Neural crest cell (in vitro differentiated cells): ENCODE measurements at regions not wholly inside any gene's neighbourhood (a gene's known extent, or its start where the extent isn't known, plus 50 kb on each side); places are given as distances from the start of the nearest gene placed in this dataset.

ENCODE experiments used
- DNase-seq: peaks from one replicate; pipeline ENCODE4 v3.0.0; 2021; ENCODE audit warnings: low read depth, mixed read lengths, low spot score
- H3K27ac Mint-ChIP-seq: one replicate; pipeline ENCODE4 v1.8.0; 2021; ENCODE audit warnings: mild to moderate bottlenecking, mixed read lengths; ENCODE audit not compliant: unreplicated experiment
- H3K27me3 Mint-ChIP-seq: 2 replicates; pipeline ENCODE4 v1.8.0; 2021; ENCODE audit warnings: low read depth, mild to moderate bottlenecking, mixed read lengths
- H3K36me3 Mint-ChIP-seq: 2 replicates; pipeline ENCODE4 v1.8.0; 2021; ENCODE audit warnings: low read depth, mild to moderate bottlenecking, mixed read lengths
- H3K4me1 Mint-ChIP-seq: 2 replicates; pipeline ENCODE4 v1.8.0; 2021; ENCODE audit warnings: mixed read lengths
- H3K4me3 Mint-ChIP-seq: one replicate; pipeline ENCODE4 v1.8.0; 2021; ENCODE audit warnings: mild to moderate bottlenecking, mixed read lengths
- H3K9me3 Mint-ChIP-seq: 2 replicates; pipeline ENCODE4 v1.8.0; 2021; ENCODE audit warnings: mixed read lengths
- TF ChIP-seq, protein P1 (sequence below): fragments of 200-600 bp; sonication (generic); conservative IDR thresholded peaks from 2 replicates; pipeline ENCODE4 v1.5.0; 2021; ENCODE audit warnings: antibody characterized with exemption, mild to moderate bottlenecking

DNA sequence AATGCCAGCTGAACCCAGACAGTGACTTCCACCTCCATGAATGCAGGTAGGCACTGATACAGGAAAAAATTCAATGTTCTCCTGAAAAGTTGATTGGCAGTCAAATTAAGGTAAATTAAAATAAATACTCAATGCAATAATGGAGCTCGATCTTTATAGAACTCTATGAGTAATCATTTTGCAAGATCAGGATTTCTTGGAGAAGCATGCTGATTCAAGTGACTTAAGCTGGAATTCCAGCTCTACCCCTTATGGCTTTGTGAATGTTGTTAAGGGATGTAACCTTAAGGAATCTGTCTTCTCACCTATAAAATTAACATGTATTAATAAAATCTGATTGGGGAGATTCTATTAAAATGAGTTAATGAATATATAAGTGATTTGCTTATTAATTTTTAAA lies 145.1 kb downstream of the QPCT start:
- TF ChIP-seq, protein P1, sequence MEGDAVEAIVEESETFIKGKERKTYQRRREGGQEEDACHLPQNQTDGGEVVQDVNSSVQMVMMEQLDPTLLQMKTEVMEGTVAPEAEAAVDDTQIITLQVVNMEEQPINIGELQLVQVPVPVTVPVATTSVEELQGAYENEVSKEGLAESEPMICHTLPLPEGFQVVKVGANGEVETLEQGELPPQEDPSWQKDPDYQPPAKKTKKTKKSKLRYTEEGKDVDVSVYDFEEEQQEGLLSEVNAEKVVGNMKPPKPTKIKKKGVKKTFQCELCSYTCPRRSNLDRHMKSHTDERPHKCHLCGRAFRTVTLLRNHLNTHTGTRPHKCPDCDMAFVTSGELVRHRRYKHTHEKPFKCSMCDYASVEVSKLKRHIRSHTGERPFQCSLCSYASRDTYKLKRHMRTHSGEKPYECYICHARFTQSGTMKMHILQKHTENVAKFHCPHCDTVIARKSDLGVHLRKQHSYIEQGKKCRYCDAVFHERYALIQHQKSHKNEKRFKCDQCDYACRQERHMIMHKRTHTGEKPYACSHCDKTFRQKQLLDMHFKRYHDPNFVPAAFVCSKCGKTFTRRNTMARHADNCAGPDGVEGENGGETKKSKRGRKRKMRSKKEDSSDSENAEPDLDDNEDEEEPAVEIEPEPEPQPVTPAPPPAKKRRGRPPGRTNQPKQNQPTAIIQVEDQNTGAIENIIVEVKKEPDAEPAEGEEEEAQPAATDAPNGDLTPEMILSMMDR, result no peak
- Mint-ChIP-seq H3K4me1 (no peaks in the 10 kb centered on the region), H3K4me3 (no peak overlapping the region), H3K9me3 (peaks cover 12% of the 10 kb centered on the region), H3K27me3 (no peaks in the 10 kb centered on the region), H3K27ac (no peak overlapping the region), H3K36me3 (no peaks in the 10 kb centered on the region)
- DNase-seq, result no peak

DNA sequence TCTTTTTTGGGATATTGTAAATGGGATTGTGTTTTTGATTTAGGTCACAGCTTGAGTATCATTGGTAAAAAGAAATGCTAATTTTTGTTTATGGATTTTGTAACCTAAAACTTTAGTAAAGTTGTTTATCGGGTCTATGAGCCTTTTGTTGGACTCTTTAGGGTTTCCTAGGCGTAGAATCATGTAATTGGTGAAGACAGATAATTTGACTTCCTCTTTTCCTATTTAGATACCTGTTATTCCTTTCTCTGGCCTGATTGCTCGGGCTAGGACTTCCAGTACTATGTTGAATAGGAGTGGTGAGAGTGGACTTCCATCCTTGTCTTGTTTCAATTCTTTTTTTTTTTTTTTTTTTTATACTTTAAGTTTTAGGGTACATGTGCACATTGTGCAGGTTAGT lies 149.0 kb downstream of the QPCT start:
- Mint-ChIP-seq H3K36me3 (no peaks in the 10 kb centered on the region), H3K27me3 (no peaks in the 10 kb centered on the region), H3K27ac (no peak overlapping the region), H3K4me3 (no peak overlapping the region), H3K4me1 (no peaks in the 10 kb centered on the region), H3K9me3 (peaks cover 28% of the 10 kb centered on the region)
- DNase-seq, result no peak
- TF ChIP-seq, protein P1, result no peak

DNA sequence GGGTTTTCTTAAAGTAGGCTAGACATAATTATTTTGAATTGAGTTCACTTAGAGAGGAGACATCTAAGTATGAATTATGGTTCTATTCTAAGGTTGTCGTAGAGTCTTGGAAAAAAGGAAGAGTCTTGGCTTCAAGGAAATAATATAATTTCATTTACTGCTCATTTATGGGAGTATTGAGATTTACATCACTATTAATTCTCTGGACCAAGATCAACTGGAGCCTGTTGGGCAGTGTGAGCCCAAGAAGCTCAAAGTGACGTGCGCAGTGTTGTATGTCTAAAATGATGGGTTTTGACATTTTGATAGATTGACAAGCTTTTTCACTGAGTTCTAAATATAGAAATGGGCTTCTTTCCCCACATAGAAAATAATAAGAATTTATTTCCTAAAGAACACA lies 154.7 kb downstream of the QPCT start:
- no peaks in the 10 kb centered on the region for H3K4me1 Mint-ChIP-seq
- no peak overlapping the region for H3K27ac Mint-ChIP-seq
- DNase-seq, result no peak
- H3K27me3 Mint-ChIP-seq, result no peaks in the 10 kb centered on the region
- H3K36me3 Mint-ChIP-seq, result no peaks in the 10 kb centered on the region
- TF ChIP-seq, protein P1, result no peak
- H3K4me3 Mint-ChIP-seq, result no peak overlapping the region
- peaks cover 16% of the 10 kb centered on the region for H3K9me3 Mint-ChIP-seq

DNA sequence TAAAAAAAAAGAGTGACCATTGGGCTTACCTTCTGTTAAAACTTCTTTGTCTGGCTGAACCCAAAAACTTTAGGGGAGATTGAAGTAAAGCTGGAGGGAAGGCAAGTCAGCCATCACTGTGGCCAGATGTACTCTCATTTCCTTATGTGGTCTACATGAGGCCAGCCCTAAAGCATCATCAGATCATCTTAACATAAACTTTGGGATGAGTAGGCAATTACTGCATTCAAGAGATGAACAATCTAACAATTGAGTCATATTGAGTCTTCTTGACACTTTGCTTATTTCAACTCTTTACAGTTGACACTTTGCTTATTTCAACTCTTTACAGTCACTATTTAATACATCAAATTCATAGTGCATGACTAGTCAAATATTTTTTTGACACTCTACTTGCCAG lies 155.6 kb downstream of the QPCT start:
- Mint-ChIP-seq H3K27ac (no peak overlapping the region), H3K4me1 (no peaks in the 10 kb centered on the region), H3K9me3 (peaks cover 16% of the 10 kb centered on the region), H3K27me3 (no peaks in the 10 kb centered on the region), H3K36me3 (no peaks in the 10 kb centered on the region), H3K4me3 (no peak overlapping the region)
- no peak for DNase-seq
- TF ChIP-seq, protein P1, result no peak

DNA sequence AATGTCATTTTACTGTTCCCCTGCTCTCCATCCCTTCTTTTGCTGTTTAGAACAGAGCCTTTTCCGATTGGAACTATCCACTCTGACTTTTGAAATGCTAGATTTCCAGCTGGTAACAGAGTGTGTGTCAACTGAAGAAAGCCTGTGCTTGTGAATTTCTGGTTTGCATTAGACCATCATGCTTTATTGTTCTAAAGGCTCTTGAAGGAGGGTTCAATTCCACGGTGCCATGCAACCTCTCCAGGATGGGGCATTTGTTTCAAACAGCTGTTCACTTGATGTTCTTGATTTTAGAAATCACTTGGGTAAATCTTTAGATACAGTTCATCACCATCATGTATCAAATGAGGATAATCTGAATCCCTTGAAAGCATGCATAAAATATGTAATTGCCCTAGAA lies 156.7 kb downstream of the QPCT start:
- Mint-ChIP-seq H3K9me3 (peaks cover 8% of the 10 kb centered on the region), H3K27ac (no peak overlapping the region), H3K4me3 (no peak overlapping the region), H3K4me1 (peaks cover 6% of the 10 kb centered on the region), H3K27me3 (no peaks in the 10 kb centered on the region), H3K36me3 (no peaks in the 10 kb centered on the region)
- TF ChIP-seq, protein P1, result no peak
- no peak for DNase-seq
